ENCODE measurements at regions not wholly inside any gene's neighbourhood (a gene's known extent, or its start where the extent isn't known, plus 50 kb on each side); places are given as distances from the start of the nearest gene placed in this dataset.
"Not testable (repeated sequence)": the region's sequence is repeated elsewhere in the genome, so short reads cannot be mapped to it uniquely, and the experiment has no call there.

DNA sequence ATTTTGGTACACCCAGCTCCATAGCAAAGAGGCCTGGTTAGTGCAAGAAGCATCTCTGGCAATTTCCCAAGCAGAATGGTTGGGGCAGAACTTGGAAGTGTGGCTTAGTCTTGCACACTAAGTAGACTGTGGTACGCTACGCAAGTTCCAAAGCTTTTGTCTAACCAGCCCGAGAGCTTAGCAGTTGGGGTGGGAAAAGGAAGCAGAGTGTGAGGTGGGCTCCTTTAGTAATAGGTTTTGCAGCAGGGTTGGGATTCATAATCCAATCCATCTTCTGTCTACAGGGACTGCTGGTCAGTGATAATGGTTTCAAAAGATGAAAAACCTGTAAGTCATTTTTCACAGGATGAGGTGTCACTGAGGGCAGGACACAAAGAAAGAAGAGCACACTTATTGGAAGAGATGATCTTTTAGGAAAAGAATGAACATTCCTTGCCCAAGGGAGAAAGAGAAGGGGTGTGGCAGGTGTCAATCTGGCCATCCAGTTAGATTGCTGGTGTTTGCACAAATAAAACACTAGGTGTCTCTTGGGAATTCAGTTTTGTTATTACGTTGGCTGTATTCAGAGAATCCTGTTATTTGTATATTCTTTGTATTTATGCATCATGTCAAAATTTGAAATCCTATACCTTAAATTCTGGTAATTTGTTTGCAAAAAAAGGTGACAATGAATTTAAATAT, 244.3 kb downstream of the GPAT3 start:
- no peak for DNase-seq

DNA sequence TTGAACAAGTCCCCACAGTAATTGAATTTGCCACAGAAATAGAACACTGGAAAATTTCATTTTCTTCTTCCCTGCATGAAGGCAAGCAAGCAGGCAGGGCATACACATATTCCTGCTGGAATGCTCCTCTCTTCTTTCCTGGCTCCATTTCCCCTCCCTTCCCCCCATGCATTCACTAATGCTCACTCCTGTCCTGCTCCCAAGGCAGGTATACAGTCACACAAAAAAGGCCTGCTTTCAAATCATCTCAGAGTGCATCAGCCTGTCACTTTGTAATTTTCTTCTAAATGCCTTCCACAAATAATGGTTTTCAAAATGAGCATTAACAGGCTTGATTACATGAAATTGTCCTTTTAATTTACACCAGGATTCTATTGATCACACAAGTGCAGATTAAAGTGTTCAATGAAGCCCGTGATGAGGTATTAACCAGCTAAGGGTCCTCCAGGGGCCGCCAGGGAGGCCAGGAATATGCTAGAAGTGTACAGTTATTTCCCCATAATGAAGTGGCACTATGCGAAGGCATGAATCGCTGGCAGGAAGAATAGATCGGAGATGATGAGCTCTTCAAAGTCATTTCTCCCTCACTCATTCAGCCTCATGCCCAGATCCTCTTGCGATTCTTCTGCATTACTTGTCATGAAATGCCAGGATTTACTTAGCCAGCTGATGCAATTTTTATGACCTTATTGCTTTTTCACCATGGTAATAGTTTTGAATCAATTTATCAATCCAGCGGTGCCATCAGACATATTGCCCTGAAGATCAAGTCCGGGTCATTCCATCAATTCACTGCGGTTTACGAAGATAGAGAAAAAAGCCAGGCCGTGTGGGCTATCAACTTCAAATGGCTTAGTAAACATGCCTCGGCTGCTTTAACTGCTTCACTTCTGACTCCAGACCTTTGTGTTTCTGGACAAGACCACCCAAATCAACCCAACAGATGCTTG, 243.5 kb downstream of the GPAT3 start:
- no peak for DNase-seq

DNA sequence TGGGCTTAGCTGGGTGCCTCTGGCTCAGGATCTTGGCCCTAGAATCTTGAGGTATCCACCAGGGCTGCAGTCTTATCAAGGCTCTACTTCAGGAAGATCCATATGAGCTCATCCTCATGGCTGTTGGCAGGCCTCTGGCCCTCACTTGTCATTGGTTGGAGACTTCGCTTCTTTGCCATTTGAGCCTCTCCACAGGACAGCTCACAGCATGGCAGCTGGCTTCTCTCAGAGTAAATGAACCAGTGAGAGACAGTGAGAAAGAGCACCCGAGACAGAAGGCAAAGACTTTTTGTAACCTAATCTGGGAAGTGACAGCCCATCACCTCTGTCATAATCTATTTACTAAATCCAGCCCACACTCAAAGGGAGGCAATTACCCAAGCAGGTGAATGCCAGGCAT, 236.8 kb downstream of the GPAT3 start:
- no peak for DNase-seq

DNA sequence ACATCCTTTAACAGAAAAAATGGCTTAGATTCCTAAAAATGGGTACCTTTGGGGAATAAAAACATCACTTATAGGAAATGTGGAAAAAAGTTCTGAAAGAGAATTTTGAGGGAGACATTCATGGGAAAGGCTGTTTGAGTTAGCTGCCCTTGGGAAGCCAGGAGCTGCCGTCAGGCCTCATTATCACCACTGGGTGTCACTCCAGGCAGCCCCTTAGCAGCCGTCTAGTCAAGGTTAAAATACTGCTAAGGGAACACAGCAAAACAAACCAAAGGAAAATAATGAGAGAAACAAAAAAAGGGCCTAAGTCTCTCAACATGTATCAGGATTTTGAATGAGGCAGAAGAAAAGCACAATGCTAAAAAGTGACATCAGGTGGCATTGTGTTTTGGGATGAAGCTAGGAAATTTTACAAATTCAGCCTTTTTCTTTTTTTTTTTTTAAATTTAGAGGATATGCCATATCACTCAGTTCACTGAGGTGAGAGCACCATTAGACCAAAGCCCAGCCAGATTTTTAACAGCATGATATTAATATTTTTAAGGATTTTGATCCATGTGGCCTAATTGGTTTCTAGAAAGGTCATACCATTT, 235.3 kb downstream of the GPAT3 start:
- DNase-seq, result peak; percentile 33 to 62 (median 42)

DNA sequence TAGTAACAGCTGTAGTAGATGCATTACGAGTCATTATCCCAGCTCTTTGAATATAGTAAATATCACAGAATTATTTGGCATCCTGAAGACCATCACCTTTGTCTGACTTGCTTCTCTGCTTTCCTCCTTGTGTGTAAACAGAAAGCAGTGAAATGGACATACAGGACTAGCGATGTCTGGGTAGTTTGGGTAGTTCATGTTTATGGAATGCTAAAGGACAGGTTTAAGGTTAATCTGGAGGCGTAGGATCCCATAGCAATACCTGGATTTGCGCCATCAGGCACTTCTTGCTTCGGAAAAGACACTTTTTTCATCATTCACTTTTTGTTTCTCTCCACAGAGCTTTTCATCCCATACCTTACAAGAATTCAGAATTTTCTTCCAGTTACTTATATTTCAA, 232.2 kb downstream of the GPAT3 start:
- no peak for DNase-seq

DNA sequence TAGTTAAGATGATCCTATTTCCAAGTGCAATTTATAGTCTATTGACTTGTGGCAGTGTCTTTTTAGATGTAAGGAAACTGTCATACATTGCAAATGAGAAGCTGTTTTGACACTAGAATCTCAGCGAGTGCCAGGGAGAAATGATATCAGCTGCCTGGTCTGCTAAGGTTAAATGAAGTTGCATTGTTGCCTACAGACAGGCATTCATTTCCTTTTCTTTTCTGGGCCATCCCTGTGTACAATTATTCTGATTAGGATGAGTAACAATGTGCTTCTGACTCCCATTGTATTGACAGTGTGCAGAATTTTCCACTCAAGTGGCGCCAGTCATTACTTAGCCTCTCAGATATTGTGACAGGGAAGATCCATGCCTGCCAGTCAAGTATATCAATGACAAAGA, 231.2 kb downstream of the GPAT3 start:
- no peak for DNase-seq

DNA sequence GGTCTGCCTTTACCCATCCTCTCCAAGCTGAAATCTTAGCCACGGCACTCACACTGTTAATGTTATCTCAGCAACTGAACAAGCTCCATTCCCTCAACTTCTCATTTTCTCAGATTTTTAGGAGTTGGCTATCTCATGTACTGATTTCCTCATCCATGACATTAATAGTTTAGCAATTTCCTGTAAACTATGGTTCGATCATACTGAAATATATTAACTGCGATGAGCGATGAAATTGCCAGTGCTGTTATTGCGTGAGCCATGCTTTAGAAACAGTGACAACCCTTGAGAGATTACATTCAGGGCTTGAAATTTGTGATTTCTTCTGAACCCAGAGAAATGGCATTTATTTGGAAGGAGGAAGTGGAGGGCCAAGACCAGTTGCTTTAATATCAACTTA, 223.7 kb downstream of the GPAT3 start:
- DNase-seq, result no peak

DNA sequence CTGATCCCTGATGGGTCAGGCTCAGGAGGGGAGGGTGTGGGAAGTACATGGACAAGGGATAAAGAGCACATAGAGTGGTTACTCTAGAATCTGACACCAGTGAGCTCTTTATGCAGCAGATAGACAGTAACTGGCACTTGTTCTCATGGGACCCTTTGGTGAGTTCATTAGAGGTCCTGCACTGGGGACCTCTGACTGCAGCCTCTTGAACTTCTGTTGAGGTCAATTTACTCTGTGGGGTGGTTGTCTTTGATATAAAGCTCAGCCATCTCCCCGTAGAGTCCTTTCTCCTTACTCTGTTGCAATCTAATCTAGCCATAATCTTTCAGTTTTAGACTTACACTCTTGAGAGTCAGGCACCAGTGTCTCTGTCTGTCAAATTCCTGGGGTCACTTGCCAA, 222.4 kb downstream of the GPAT3 start:
- no peak for DNase-seq

DNA sequence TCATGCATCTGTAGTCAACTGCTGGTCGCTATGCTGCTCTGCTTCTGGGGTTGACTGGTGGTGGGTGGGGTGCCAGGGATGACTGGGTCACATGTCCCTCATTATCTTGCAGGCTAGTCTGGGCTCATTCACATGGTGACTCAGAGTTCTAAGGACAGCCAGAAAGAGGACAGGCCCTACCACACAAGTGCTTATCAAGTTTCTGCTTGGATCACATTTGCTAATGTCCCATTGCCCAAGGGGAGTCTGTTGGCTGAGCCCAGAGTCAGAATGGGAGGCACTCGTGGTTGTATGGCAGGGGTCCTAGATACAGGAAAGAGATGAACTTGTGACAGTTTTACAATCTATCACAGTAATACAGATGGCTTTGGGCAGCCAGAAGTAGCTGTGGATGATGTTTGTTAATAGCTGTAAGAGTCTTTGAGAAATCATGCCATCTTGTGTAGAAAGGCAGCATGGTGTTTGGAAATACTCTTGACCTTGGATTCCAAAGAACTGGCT, 221.3 kb downstream of the GPAT3 start:
- DNase-seq, result no peak

DNA sequence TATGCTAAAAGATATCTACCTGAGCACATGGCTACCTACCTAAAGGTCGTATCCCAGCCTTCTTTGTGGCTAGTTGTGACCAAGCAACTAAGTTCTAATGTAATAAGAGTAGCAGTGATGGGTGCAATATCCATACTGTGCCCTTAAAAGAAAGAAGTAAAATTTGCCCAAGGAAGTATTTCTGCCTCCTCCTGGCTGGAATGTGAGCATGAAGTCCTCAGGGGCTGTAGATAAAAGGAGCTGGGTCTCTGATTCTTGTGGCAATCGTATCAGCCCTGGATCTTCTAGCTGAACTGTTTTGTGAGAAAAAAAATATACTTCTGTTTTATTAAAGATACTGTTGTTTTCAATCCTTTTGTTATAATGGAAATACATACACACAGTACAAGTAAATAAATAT, 217.4 kb downstream of the GPAT3 start:
- no peak for DNase-seq

DNA sequence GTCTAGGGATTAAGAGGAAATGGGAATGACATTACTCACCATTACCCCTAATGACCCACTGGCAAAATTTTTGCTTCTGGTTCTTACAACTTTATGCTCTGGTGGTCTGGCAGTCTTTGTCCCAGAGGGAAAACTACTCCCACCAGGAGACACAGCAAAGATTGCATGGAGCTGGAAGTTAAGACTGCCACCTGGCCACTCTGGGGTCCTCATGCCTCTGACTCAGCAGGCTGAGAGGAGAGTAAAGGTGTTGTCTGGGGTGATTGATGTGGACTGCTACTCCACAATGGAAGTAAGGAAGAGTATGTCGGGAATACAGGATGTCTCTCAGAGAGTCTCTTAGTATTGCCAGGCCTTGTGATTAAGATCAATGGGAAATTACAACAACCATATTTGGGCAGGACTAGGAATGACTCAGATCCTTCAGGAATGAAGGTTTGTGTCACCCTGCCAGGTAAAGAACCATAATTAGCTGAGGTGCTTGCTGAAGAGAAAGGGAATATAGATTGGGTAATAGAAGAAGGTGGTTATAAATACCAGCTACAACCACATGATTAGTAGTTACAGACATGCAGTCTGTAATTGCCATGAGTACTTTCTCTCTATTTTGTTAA, 215.5 kb downstream of the GPAT3 start:
- DNase-seq, result no peak

DNA sequence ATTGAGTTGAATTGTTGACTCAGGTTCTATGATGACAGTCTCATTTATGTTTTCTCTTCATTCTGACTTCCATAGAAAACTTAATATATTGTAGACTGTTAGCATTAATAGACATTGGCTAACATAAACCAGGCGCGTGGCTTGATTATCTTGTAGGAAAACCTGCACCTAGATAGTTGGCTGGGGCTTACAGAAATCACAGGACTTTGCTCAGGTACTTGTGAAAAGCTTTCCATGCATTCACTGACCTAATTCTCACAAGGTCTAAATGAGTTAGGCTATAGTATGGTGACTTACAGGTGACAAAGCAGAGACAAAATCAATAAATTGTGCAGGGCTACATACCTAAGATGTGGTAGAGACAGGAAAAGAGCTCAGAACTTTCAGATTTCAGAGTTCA, 212.8 kb downstream of the GPAT3 start:
- no peak for DNase-seq

DNA sequence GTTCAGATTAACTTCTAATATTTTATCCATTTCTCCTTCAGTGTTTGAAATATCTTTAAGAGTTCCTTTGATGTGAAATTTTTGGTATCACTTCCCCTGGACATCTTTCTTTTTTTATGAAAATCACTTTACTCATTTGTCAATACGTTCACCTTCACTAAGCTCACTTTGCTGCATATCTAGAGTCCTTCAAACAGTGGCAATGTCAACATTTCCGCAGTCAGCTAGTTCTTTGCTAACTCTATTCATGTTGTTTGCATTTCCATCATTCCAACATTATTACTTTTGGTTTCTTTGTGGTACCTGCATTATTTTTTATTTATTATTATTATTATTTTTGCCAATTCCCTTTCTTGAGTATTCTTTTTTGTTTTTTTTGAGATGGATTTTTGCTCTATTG, 203.0 kb downstream of the GPAT3 start:
- no peak for DNase-seq

DNA sequence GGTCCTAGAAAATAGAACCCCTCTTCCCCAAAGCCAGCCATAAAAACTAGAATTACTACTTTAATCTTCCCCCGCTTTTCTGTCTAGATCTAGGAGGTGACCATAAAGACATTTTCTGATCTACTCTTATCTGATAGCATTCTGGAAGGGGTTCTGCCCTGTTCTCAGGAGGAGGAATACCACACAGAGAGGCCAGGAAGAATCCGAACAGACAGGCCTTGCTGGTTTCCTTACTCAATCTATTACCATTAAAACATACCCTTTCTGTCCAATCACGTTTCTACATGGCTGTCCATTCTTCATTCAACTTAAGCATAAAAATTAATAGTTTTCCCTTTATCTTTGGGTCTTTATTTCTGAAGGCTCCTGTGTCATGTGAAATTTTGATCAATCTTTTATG, 198.7 kb downstream of the GPAT3 start:
- DNase-seq, result no peak

DNA sequence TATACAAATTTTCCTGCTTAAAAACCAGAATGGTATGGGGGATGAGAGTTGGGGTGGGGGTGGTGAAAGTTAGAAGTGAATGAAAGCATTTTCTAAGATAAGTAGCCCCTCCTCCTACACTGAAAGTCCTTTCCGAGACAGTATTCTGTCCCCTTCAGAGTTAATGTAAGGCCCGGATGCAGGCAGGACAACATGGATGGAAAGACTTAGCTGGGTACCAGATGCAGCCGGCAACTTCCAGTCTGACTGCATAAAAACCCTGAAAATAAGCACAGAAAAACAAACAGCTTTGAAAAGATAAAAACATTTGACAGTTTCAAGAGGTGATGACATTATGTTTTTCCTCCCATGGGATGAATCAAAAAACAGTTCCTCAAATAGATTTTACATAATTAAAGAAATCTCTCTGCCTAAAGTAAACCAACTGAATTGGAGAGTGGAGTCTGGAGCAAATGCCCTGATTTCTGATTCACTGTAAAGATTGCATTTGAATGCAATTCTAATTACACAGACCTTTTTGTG, 196.3 kb downstream of the GPAT3 start:
- no peak for DNase-seq

DNA sequence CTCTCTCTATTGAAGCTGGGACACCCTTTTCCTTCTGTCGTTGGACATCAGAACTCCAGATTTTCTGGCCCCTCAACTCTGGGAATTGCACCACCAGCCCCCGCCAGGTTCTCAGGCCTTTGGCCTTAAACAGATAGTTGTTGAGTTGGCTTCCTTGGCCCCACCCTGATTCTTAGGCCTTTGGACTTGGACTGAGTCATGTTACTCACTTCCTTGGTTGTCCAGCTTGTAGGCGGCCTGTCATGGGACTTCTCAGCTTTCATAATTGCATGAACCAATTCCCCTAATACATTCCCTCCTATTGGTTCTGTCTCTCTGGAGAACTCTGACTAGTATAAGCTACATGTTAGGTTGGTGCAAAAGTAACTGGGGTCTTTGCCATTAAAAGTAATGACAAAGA, 195.7 kb downstream of the GPAT3 start:
- no peak for DNase-seq

DNA sequence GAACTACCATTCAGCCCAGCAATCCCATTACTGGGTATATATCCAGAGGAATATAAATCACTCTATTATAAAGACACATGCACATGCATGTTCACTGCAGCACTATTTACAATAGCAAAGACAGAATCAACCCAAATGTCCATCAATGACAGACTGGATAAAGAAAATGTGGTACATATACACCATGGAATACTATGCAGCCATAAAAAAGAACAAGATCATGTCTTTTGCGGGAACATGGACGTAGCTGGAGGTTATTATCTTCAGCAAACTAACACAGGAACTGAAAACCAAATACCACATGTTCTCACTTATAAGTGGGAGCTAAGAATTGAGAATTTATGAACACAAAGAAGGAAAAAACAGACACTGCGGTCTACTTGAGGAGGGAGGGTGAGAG, 195.1 kb downstream of the GPAT3 start:
- not testable (repeated sequence) for DNase-seq

DNA sequence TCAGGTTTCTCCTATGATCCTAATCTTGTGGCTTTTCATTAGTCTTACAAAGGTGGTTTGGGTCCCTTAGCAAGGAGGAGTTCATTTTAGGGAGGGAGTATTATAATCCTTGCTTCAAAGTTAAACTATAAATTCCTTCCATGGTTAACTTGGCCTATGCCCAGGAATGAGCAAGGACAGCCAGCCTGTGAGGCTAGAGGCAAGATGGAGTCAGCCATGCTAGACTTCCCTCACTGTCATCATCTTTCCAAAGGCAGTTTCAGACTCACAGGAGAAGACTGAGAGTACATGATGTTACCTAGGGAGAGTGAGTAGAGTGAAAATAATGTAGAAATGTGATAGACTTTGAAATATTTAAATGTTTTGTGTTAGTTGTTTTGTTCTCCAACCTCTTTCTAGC, 192.3 kb downstream of the GPAT3 start:
- no peak for DNase-seq

DNA sequence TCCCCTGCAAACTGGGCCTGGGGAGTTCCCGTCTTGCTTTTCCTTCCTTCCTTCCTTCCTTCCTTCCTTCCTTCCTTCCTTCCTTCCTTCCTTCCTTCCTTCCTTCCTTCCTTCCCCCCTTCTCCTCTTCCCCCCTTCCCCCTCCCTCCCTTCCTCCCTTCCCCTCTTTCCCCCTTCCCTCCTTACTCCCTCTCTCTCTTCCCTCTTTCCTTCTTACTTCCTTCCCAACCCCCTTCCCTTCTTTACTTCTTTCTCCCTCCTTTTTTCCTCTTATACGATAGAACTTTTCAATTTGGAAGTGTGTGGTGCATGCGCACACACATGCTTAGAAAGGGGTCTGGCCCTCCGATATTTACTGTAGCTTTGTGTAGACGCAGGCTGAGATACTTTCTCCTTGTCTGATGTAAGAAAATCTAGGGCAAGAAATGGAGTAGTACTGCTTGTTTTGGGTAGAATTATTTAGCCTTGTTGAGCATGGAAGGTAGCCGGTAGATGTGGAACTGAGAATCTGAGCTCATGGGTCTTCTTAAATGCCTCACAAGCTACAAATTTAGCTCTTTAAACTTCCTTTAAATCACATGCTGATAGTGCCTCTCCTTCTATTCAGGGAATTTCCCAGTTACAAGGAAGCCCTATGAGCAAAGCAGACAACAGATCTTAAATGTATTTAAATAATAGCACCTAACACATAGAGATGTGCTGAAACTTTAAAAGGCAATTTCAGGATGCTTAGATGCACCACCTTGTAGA, 189.6 kb downstream of the GPAT3 start:
- DNase-seq, result no peak

DNA sequence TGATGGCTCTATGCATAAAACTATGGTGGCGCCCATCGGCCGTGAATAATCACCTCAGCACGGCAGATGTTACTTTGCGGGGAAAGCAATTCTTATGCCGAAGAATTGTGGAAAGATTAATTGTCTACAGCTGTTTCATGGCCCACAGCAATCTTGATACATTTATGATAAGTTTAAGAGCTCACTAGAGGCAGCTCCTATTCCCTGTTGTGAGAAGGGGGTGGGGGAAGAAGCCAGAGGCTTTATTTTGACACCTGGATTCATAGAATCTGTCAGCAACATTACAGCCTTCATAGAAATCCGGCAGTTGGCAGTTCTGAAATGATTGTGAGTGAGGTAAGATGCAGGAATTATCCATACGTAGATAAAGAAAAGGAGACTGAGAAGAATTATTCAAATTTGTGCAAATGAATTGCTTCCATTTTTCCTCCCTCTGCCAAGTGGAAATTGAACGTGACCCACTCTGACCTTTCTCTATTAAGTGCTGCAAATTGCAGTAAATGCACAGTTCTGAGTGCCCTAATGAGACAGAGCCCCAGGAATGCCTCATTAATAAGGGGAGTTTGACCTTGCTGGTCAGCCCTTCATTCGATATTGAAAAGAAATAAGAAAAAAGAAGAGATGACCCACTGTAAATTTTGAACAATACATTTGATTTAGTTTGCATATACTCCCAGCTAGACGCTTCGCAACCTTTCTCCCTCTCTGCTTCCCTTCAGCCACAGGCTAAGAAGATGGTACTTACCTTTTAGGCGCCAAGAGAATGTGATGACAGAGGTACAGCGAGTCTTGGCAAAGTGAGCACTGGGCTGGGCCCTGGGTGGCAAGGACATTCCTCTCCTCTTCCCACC, 188.8 kb downstream of the GPAT3 start:
- DNase-seq, result no peak

Measured in muscle of back (tissue), 3 donors.